Thyroid gland (tissue), 4 donors: ENCODE measurements at regions not wholly inside any gene's neighbourhood (a gene's known extent, or its start where the extent isn't known, plus 50 kb on each side); places are given as distances from the start of the nearest gene placed in this dataset.

ENCODE experiments used
- POLR2A ChIP-seq, 2 donors: fragments of 450-650 bp; IDR thresholded peaks; one replicate each; pipeline ENCODE4 v1.6.1; 2017; ENCODE audit warnings: antibody characterized with exemption in 2 of 2, mild to moderate bottlenecking in 2 of 2, moderate library complexity in 1 of 2
- TF ChIP-seq, protein P1 (sequence below), 6 experiments: fragments of 200-600 bp in 3 of 6; fragments of 450-650 bp in 3 of 6; sonication (generic) in 3 of 6; IDR thresholded peaks; one replicate each; pipeline ENCODE4 v1.5.1; 2016 to 2019; ENCODE audit warnings: antibody characterized with exemption in 6 of 6, mild to moderate bottlenecking in 2 of 6, inconsistent platforms in 1 of 6, moderate library complexity in 1 of 6

DNA sequence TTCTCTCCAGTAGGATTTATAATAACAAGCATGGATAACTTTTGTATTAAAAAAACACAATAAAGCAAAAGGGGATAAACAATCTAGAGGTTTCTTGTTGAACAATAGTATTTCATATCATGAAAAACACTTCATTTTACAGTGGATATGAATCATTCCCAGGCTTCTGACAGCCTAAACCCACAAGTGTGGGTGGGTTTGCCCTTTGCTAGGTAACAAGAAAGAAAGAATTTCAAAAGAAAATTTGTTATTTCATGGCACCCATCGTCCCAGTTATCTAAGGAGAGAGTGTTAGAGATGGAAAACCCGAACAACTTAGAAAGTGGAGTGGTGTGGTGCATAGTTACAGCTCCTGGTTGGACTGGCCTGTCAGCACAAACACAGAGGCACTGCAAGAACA lies 76.1 kb upstream of the GPR6 start:
- no peak for TF ChIP-seq POLR2A (IDR thresholded peaks at IDR 0.05)
- TF ChIP-seq, protein P1, sequence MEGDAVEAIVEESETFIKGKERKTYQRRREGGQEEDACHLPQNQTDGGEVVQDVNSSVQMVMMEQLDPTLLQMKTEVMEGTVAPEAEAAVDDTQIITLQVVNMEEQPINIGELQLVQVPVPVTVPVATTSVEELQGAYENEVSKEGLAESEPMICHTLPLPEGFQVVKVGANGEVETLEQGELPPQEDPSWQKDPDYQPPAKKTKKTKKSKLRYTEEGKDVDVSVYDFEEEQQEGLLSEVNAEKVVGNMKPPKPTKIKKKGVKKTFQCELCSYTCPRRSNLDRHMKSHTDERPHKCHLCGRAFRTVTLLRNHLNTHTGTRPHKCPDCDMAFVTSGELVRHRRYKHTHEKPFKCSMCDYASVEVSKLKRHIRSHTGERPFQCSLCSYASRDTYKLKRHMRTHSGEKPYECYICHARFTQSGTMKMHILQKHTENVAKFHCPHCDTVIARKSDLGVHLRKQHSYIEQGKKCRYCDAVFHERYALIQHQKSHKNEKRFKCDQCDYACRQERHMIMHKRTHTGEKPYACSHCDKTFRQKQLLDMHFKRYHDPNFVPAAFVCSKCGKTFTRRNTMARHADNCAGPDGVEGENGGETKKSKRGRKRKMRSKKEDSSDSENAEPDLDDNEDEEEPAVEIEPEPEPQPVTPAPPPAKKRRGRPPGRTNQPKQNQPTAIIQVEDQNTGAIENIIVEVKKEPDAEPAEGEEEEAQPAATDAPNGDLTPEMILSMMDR (IDR thresholded peaks at IDR 0.05): no peak
